HuH-7.5 (cell line): ENCODE measurements at regions not wholly inside any gene's neighbourhood (a gene's known extent, or its start where the extent isn't known, plus 50 kb on each side); places are given as distances from the start of the nearest gene placed in this dataset.
"Not testable (repeated sequence)": the region's sequence is repeated elsewhere in the genome, so short reads cannot be mapped to it uniquely, and the experiment has no call there.

ENCODE experiments used
- DNase-seq: peaks from one replicate; pipeline ENCODE4 v3.0.0; 2011; ENCODE audit warnings: low spot score

DNA sequence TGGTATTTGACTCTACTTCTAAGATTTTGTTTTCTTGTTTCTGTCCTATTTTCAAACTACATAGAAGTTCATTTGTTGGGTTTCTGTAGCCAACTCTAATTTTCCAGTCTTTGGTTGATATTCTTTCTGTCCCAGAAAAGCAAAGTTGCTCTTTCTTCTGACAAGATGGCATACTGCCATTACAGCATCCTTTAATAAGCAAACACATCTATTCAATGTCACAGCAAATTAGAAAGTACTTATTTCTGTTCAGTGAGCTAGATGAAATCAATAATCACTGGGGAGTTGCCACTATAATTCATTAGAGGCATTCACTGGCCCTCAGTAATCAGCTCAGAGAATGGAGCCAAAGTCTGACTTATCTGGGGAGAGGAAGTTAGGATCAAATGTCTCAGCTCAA lies 1258.0 kb upstream of the IGFBP7 start:
- DNase-seq = no peak

DNA sequence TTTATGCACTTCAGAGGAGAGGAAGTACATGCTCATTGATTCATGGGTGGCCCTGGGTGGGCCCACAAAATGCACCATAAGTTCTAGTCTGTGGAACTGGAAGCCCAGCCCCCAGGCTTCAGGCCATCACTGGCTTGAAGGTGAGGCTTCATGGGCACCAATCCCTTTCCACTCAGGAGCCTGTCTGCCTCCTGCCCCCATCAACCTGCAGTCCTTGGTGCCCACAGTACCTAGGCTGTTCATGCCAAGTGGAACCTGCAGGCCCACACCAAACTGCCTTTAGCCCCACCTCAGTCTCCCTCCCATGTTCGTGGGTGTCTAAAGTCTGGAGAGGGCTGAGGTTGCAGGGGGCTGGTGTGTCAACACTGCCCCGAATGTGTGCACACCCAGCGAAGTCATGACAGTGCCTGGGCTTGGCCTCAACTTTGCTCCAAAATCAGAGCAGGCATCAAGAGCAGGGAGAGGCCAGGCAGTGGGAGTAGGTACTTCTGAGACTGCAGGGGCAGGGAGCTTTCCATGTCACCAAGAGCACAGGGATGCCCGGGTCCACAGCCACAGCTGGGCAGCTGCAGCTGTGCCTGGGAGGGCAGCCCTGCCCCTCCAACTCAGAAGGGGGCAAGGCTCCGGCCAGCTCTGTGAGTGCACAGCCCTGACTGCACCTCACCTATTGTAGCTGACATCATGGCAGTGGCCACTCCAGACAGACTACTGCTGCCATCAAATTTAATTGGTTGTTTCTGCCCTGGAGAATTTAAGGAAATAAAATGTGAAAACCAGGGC lies 1250.4 kb upstream of the IGFBP7 start:
- no peak for DNase-seq

DNA sequence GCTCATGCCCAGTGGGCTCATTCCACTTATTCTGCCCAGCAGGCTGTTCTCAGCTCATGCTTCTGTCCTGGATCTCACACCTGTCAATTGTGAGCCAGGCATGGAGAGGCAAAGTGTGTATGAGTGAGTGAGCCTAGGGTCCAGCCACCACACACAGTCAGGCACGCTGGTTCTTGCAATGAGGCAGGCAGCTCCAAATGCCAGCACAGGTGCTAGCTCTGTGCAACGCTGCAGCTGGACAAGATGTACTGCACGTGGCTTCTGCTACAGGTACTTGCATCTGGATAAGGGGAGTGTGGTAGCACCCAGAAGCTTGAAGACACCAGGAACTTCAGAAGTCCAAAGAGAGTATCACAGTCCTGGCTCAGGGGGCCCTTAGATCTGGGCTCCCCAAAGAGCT lies 1249.4 kb upstream of the IGFBP7 start:
- DNase-seq = no peak

DNA sequence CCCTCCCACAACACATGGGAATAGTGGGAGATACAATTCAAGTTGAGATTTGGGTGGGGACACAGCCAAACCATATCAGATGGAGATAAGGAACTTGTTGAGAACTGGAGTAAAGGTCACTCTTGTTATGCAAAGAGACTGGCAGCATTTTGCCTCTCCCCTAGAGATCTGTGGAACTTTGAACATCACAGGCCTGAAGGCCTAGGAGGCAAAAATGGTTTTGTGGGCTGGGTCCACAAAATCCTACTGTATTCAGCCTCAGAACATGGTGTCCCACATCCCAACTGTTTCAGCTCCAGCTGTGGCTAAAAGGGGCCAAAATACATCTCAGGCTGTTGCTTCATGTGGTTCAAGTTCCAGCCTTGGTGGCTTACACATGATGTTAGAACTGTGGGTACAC lies 1247.8 kb upstream of the IGFBP7 start:
- no peak for DNase-seq

DNA sequence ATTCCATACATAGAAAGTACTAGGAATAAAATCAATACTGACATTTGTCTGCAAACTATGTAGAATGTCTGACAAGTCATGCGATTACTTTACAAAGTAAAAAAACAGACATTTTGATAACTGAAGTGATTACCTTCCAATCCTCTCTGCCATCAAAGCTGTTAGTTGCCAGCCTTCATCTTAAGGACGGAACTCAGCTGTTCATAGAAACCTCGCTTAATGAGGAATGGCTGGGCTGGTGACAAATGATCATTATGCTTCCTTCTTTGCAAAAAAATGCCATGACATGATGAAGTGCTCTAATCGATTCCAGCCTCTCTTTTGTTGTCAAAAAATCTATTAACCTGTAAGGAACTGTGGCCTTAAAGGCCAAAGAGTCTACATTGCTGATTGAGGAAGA lies 1214.9 kb upstream of the IGFBP7 start:
- no peak for DNase-seq

DNA sequence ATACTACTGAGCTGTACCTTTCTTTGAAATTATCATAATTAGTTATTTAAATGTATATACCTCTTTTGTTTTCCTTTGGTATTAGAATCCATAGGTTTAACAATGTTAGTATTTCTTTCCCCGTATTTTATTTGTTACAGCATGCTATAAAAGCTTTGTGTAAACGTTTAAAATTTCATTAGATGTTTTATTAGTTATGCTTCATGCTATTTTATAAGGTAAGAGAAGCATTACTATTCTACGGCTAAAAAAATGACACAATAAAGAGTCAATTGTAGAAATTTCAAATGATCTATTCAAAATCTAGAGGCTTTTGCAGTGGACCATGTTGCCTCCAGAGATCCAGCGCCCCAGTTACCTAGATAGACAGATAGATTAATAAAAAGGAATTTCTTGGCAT lies 1203.3 kb upstream of the IGFBP7 start:
- DNase-seq = no peak

DNA sequence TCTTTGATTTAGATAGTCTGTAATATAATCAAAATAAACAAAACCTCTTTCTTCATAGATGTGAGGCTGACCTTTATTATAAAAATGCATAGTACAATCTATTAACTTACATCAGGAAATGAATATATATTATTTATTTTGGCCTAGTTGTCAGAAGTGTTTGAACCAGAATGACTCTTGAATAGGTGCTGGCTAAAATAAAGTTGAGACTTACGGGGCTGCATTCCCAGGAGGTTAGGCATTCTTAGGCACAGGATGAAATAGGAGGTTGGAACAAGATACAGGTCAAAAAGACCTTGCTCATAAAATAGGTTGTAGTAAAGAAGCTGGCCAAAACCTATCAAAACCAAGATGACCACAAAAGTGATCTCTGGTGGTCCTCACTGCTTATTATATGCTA lies 1193.3 kb upstream of the IGFBP7 start:
- no peak for DNase-seq

DNA sequence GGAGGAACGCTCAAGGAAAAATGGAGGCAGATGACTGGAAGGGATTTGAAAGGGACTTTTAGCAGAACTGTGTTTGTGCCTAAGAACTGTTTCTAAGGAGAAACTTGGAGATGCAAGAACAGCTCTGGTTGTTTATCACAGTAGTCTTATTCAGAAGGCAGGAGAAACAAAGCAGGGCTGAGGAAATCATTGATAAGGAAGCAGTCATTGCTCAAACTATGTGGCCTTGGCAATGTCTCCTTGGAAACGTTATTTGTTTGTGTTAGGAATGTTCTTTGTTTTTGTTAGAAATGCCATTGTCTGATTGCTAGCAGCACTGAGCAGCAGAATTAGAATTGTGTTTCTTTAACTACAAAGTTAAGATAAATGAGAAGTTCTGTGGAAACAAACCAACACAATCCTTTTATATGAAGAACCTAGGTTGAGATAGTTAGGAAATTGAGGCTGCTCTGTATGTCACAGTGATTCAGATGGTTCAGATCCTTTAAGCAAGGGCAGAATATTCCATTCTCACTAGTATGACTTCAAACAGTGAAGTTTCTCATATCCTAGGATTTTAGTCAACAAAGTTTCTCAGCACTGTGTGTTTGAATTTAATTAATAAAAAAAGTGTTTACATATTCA lies 1191.3 kb upstream of the IGFBP7 start:
- DNase-seq = no peak

DNA sequence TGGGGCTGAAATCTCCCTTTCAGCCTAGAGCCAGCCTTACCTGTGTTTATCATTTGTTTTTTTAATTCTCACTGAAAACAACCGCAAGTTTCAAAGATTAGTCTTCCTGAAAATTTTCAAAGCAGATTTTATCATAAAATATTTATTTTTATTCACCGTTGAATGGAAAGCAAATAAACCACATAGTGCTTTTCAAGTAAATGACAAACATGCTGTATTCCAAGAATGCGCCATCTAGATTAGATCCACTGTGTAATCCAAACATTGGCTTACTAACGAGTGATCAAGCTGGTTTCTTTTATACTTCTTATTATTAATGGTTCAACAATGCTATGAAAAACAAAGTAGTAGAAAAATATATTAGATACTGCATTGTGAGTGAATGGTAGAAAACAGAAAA lies 1176.2 kb upstream of the IGFBP7 start:
- no peak for DNase-seq

DNA sequence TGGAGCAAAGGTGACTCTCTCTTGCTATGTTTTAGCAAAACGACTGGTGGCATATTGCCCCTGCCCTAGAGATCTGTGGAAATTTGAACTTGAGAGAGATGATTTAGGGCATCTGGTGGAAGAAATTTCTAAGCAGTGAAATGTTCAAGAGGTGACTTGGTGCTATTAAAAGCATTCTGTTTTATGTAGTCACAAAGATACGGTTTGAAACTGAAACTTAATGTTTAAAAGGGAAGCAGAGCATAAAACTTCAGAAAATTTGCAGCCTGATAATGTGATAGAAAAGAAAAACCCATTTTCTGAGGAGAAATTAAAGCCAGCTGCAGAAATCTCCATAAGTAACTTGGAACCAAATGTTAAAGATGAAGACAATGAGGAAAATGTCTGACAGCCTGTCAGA lies 1170.7 kb upstream of the IGFBP7 start:
- not testable (repeated sequence) for DNase-seq

DNA sequence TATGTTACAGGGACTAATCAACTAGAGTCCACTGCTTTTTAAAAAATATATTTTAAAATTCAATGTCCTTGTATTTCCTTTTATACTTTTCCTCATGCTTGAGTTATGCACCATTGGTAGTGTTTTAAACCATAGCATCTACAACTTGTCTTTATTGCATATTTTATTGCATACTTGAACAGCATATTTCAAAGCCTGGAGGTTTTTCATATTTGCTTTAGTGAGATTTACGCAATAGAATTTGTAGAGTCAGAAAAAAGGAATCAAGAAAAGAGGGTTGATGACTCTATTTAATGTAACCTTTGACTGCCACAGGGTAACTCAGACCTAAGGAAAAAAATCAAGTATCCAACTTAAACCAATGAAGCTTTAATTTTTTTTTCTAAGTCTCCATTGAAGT lies 1165.7 kb upstream of the IGFBP7 start:
- no peak for DNase-seq

DNA sequence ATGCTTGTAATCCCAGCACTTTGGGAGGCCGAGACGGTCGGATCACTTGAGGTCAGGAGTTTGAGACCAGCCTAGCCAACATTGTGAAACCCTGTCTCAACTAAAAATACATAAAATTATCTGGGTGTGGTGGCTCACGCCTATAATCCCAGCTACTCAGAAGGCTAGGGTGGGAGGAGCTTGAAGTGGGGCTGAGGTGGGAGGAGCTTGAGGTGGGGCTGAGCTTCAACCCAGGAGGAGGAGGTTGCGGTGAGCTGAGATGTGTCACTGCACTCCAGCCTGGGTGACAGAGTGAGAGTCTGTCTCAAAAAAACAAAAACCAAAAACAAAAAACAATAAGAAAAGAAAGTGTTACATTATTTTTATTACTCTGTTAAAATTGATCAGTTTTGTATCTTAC lies 1164.4 kb upstream of the IGFBP7 start:
- DNase-seq = no peak

DNA sequence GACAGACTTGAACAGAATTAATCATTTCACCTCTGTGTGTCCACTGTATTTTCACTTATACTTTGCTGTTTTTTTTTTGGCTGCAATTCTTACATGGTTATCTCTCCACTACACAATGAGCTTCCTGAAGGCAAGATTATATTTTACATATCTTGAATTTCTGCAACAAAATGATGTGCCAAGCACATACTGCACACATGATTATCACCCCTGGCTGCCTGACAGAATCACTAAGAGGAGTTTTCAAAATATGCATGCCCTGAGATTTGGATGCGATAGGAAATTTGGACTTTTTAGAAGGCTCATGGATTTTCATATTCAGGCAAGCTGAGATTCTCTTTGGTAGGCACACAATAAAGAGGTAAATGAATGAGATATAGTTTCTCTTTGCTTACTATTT lies 1162.1 kb upstream of the IGFBP7 start:
- DNase-seq = no peak

DNA sequence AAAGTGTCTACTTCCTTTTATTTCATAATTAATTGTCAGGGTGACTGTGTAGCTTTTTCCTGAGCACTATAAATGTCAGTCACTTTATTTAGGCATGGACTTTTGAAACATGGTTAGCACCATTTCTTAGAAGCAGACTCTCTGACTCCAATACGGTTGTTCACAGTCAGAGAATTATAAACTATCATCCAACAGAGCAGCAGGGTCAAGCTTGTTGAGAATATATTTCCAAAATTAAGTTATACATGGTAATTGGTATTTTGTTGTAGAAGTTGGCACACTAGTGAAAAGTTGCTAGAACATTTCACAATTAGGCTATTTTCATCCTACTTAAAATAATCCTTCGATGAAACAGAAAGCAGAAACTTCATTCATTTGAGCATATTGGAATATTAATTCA lies 1155.5 kb upstream of the IGFBP7 start:
- DNase-seq = no peak

DNA sequence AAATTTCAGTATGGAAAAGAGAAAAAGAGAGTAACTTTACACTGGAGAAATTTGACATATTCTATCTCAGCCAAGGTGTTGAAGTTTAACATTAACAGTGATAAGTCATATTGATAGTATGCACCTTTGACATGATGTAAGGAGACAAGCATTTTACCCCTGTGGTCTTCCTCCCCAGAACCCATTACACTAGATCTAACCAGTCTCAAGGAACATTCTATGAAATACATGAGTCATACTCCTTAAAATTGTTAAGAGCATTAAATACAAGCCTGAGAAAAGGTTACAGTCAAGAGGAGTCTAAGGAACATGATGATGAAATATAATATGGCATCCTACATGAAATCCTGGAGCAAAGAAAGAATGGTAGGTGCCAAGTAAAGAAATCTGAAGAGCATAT lies 1151.3 kb upstream of the IGFBP7 start:
- no peak for DNase-seq

DNA sequence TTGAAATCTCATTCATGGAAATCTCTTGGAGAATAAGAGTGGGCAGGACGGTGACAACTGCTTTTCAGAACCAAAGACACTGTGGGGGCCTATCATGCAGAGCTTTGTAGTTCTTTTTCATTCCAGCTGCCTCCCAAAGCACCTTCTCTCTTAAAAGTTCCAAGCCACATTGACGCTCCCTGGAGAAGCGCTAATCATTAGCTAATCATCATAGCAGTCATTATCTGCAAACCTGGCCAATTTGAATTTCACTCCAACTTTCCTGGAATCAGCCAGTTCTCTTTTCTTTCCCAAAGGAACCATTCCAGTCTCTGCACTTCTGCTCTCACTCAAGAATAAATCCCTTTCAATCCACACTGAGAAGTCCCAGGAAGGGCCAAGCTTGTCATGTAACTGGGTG lies 1144.1 kb upstream of the IGFBP7 start:
- DNase-seq = no peak

DNA sequence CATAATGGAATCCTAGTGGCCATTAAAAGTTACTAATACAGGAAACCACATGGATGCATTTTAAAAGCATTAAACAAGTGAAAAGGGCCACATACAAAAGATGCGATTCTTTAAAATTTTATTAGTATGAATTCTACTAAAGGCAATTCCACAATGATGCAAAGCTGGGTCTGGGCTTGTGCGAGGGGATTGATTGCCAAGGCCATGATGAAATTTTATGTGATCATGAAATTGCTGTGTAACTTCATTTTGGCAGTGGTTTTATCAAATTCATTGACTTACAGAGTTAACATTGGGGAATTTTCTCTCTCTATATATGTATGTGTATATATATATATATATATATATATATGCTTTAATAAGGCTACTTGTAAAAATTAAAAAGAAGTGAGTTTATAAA lies 1142.5 kb upstream of the IGFBP7 start:
- DNase-seq = no peak

DNA sequence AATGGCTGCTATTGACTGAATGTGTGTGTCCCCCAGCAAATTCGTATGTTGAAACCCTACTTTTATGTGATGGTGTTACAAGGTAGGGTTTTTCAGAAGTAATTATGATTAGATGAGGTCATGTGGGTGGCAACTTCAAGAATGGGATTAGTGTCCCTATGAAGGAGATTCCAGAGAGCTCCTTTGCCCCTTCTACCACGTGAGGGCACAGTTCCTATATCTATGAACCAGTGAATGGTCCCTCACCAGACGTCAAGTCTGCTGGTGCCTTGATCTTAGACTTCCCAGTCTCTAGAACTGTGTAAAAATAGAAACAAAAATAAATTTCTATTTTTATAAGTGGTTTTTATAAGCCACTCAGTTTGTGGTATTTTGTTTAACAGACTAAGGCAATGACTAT lies 1137.6 kb upstream of the IGFBP7 start:
- DNase-seq = no peak

DNA sequence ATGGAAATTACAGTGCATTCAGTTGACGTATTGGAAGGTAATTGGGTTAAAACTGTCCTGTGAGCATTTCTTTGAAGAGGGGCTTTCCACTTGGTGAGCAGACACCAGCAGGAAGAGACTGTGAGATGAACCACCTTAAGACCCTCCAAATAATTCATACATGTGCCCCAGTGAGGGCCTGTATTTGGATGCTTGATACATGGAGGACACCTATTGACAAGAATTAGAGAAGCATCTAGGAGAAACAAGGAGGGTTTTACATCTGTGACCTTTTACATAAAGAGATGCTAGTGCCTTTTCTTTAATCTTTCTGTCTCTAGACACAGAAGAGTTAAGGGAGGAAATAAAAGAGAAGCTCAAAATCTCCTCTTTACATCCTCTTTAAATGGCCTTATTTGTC lies 1115.3 kb upstream of the IGFBP7 start:
- DNase-seq = no peak

DNA sequence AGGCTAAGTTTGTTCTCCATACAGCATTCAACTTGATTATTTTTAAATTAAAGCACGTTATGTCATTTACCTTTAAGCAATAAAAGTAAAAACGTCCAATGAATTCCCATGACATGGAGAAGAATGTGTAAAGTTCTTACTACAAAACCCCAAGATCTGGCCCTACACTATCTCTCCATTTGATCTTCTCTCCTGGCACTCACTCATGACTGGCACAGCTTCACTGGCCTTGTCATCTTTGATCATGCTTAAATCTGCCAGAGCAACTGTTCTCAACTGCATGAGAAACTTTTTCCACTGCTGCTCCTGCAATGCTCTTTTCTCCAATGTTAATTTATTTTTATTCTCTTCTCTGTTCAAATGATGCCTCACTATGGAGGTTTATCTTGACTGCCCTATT lies 1109.0 kb upstream of the IGFBP7 start:
- DNase-seq = no peak

DNA sequence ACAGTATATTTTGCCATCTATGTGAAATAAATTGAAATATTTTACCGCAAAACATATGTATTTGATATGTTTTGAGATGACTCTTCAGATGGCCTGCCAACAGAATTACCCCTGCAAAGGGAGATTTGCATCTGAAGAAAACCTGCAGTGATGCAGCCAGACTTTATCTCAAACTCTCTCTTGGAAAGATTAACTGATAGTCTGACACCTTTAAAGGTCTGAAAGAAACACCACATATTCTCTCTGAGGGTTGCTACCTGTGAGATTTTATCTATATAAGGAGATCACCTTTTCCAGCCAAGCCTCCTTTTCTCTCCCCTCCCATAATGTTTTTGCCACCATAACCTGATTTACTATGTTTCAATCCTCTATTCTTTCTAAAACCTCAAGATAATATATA lies 1106.3 kb upstream of the IGFBP7 start:
- DNase-seq = no peak

DNA sequence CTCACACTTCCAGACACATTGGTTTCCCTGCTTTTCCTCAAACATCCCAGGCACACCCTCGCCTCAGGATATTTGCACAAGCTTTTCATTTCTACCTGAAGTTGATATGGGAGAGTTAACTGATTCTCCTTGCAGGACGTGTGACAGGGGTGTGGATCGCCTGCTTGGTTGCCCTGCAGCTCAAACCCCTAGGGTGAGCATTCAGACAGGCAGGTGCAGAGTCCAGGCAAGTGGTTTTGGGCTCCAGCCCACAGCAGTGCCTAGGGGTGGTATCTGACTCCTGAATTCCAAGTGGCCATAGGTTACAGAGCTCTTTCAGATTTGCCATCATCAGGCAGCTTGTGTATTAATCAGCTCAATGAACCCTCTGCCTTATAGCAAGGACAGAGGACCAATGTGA lies 1104.2 kb upstream of the IGFBP7 start:
- DNase-seq = no peak

DNA sequence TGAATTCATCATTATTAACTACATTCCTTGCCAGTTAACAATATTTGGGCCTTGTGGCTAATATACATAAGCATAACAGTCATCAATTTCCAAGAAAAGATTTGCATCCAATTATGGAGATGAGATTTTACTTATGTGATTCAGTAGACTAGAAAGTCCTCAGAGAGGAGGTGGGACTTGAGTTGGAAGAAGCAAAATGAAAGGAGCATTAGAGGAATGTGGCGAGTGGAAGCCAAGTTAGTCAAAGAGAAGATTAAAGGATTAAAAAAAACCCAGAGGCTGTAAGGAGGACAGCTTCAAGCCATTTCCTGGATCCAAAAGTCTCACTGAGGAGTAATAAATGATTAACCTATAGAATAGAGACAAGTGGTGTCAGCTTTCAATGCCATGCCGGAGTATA lies 1099.4 kb upstream of the IGFBP7 start:
- DNase-seq = no peak

DNA sequence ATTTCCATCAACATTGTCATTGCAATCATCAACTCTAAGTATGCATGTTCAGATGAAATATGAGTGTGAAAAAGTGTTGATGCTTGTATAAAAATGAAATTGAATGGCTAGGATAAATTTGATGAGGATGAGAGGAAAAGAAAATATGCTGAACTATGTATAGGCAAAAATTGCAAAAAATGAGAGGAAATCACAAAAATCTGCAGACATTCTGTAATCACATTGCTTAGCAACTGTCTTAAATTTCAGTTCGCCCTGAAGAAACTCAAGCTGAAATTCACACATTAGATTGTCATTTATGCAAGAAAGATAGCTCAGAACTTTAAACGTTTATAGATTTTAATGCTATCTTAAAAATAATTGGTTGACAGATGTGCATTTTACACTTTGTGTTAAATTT lies 1098.8 kb upstream of the IGFBP7 start:
- DNase-seq = no peak
